ENCODE measurements at regions not wholly inside any gene's neighbourhood (a gene's known extent, or its start where the extent isn't known, plus 50 kb on each side); places are given as distances from the start of the nearest gene placed in this dataset.

DNA sequence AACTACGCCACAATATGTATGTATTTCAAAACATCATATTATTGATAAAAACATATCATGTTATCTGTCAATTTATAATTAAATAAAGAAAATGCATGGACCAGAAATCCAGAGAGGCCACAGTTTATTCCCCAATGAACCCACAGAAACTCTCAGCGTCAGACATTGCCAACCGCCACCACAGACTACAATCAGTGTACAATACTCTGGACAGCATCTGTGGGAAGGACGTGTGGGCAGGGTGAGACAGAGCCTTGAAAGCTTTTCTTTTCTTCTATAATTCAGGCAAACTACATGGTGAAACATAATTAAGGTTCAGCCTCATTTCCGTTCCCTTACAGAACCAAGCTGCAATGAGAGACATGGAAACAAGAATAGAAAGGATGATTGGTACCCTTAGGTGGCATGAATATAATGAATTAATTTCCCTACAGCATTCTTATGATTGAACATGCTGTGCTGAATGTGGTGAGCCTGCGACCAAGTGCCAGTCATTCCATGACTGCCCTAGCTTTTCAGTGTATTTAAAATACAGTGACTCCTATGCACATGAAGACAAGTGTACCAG lies 909.3 kb downstream of the SORCS1 start:
- Histone ChIP-seq H3K36me3 (no peaks in the 10 kb centered on the region), H3K9me3 (no peaks in the 10 kb centered on the region), H3K4me3 (ENCODE audit: low read depth, low read length) (no peak overlapping the region), H3K4me1 (no peaks in the 10 kb centered on the region), H3K27me3 (no peaks in the 10 kb centered on the region)
- DNase-seq: no peak
- no peak for TF ChIP-seq CTCF (IDR thresholded peaks at IDR 0.05; ENCODE audit: low read depth, low read length)

- no peak for DNase-seq
- Histone ChIP-seq H3K4me1 (no peaks in the 10 kb centered on the region), H3K36me3 (no peaks in the 10 kb centered on the region), H3K27me3 (no peaks in the 10 kb centered on the region), H3K9me3 (no peaks in the 10 kb centered on the region), H3K4me3 (ENCODE audit: low read depth, low read length) (no peak overlapping the region)
- TF ChIP-seq CTCF (IDR thresholded peaks at IDR 0.05; ENCODE audit: low read depth, low read length): no peak
These were observed 910.4 kb downstream of the SORCS1 start for GRCh38 chr10:106254071-106254470.

DNA sequence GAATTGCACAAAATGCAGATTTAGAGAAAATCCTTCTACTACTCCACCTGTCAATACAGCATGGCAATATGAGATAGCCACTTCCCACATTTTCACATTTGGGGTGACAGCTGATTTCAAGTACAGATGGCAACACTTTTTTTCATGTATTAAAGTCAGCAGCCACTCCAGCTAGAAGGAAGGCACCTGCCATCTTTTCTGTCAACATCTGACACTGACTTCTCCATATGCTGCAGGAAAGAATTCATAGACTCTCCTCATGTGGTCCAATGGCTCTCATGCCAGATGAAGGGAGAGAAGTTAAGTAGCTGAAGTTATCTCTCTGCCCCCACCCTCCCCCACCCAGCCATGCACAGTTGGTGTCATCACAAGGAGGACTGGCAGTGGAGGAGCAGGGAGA lies 912.0 kb downstream of the SORCS1 start:
- TF ChIP-seq CTCF (IDR thresholded peaks at IDR 0.05; ENCODE audit: low read depth, low read length): no peak
- H3K4me1 ChIP-seq: no peaks in the 10 kb centered on the region
- DNase-seq: no peak
- no peaks in the 10 kb centered on the region for H3K36me3 ChIP-seq
- no peak overlapping the region for H3K4me3 ChIP-seq (ENCODE audit: low read depth, low read length)
- no peaks in the 10 kb centered on the region for H3K27me3 ChIP-seq
- H3K9me3 ChIP-seq: no peaks in the 10 kb centered on the region

DNA sequence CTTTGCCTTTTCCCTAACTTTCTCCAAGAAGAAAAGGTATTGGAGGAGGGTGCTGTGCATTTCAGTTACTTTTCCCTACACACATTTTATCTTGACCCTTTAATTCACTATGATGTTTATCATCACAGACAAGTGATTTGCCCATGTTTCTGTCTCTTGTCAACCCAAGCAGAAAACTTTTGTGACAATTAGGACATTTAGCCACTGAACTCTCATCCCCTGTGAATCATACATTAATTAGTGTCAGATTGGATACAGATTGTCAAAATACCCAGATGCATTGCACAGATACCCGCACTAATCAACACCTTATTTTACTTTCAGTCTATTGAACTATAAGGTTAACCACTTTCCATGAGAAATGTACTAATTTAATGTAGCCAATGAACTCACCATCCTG lies 912.9 kb downstream of the SORCS1 start:
- no peak for TF ChIP-seq CTCF (IDR thresholded peaks at IDR 0.05; ENCODE audit: low read depth, low read length)
- no peaks in the 10 kb centered on the region for H3K4me1 ChIP-seq
- no peaks in the 10 kb centered on the region for H3K9me3 ChIP-seq
- DNase-seq: no peak
- no peak overlapping the region for H3K4me3 ChIP-seq (ENCODE audit: low read depth, low read length)
- H3K27me3 ChIP-seq: no peaks in the 10 kb centered on the region
- H3K36me3 ChIP-seq: no peaks in the 10 kb centered on the region

DNA sequence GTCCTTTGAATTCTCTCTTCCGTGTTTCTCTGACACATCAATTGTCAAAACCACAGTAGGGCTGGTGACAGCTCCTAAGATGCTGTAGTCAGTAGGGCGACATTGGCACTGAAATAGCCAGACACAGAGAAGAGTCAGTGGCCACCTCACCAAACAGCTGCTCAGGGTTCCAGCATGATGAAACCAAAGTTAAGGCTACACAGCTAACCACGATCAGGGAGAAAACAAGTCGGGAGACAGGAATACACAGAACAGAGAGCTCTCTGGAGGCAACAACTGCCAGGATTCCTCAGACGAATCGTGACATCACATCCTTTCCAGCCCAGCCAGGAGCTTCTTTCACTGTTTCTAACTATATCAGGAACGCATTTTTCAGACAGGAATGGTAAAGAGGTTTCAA lies 922.2 kb downstream of the SORCS1 start:
- Histone ChIP-seq H3K36me3 (no peaks in the 10 kb centered on the region), H3K4me1 (no peaks in the 10 kb centered on the region), H3K27me3 (no peaks in the 10 kb centered on the region), H3K4me3 (ENCODE audit: low read depth, low read length) (no peak overlapping the region), H3K9me3 (no peaks in the 10 kb centered on the region)
- DNase-seq: no peak
- TF ChIP-seq CTCF (IDR thresholded peaks at IDR 0.05; ENCODE audit: low read depth, low read length): no peak

DNA sequence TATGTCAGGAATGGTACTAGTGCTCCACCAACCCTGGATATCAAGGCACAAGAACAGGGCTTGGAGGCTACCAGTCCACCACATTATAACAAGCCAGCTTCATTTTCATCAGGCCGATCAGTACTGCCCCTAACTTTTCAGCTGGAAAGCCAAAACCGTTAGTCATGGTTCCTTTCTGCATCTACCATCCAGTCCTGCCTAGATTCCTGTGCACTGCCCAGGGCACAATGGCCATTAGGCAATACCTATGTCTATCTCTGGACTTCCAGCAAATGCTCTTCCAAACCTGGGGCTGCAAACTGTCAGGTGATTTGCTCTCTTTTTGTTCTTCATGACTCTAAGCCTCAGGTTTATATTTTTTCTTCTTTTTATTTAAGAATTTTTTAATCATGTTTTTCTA lies 937.7 kb downstream of the SORCS1 start:
- TF ChIP-seq CTCF (IDR thresholded peaks at IDR 0.05; ENCODE audit: low read depth, low read length): no peak
- Histone ChIP-seq H3K4me3 (ENCODE audit: low read depth, low read length) (no peak overlapping the region), H3K27me3 (no peaks in the 10 kb centered on the region), H3K9me3 (no peaks in the 10 kb centered on the region), H3K4me1 (no peaks in the 10 kb centered on the region), H3K36me3 (no peaks in the 10 kb centered on the region)
- DNase-seq: no peak

All from BE2C (cell line).